ENCODE measurements at regions not wholly inside any gene's neighbourhood (a gene's known extent, or its start where the extent isn't known, plus 50 kb on each side); places are given as distances from the start of the nearest gene placed in this dataset.
"Not testable (repeated sequence)": the region's sequence is repeated elsewhere in the genome, so short reads cannot be mapped to it uniquely, and the experiment has no call there.

DNA sequence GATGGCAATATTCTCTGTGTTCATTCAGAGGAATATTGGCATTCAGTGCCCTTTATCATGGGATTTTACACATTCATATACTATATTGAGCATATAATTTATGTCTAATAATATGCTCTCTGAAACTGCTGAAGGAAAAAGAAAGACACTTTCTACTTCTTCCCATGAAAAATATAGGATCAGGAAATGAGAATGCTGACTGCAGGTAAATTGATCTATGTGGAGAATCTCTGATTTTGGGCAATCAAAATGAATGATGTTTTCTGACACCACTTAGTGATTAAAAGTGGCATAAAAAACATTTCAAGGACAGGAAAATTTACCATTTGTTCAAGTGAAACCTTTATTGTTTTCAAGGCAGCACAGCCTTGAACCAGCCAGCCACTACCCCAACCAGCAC is 260.1 kb upstream of the STXBP5 start:
- no peak for DNase-seq

GRCh38 chr6:146944809-146945208 is 259.4 kb upstream of the STXBP5 start:
- no peak for DNase-seq

DNA sequence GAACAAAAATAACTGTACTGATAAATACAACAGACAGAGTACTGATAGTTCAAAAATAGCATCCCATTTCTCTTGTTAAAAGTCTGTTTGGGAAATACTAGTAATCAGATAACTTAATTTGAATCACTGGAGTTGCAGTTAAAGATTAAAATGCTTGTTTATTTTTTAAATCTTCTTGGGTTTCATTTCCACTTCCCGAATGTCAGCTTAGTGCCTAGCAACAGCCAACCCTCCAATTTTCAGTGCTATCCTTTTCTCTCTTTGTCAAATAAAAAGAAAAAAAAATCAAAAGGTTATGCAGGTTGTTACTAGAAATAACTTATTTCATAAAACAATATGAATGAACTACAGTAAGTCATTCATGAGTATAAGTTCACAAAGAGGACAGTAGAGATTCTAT is 257.7 kb upstream of the STXBP5 start:
- no peak for DNase-seq

DNA sequence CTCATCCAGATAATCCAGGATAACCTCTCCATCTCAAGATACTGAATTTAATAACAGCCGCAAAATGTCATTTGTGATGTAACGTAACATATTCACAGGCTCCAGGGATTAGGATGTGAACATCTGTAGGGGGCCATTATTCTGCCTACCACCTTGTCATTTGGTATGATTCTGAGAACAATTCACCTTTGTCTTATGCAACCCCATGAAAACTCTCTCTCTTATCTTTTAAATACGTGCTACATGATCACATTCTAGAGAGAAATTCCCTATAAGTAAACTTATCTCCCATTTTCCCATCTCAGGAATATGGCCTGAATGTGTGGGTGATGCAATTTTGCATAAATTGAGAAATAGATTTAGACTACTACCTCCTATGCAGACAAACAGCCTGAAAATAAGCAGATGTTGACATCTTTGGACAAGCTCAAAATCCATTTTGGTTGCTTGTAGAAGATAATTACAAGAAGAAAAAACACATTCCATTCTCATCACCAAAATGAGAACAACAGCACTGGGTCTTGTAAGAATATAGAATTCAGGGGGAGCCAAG is 255.4 kb upstream of the STXBP5 start:
- no peak for DNase-seq

- DNase-seq, result no peak
Measured at GRCh38 chr6:146949425-146949824, 254.8 kb upstream of the STXBP5 start.

- DNase-seq, result no peak
Measured at GRCh38 chr6:146950351-146950835, 253.8 kb upstream of the STXBP5 start.

DNA sequence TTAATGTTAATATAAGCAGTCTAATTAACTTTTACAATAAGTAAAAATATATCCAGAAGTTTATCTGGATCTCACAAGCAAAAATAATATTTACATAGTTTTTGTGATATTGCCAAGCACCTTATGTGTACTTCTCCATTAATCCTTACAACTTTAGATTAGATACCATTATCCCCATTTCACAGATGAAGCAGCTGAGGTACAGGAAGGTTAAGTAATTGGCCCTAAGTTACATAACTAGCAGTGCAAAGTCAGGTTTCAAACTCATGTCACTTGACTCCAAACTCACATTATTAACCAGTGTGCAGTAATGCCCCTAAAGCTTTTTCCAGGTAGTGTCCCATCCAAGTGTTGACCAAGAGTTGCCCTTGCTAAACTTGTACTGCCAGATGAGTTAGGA is 248.6 kb upstream of the STXBP5 start:
- no peak for DNase-seq

DNA sequence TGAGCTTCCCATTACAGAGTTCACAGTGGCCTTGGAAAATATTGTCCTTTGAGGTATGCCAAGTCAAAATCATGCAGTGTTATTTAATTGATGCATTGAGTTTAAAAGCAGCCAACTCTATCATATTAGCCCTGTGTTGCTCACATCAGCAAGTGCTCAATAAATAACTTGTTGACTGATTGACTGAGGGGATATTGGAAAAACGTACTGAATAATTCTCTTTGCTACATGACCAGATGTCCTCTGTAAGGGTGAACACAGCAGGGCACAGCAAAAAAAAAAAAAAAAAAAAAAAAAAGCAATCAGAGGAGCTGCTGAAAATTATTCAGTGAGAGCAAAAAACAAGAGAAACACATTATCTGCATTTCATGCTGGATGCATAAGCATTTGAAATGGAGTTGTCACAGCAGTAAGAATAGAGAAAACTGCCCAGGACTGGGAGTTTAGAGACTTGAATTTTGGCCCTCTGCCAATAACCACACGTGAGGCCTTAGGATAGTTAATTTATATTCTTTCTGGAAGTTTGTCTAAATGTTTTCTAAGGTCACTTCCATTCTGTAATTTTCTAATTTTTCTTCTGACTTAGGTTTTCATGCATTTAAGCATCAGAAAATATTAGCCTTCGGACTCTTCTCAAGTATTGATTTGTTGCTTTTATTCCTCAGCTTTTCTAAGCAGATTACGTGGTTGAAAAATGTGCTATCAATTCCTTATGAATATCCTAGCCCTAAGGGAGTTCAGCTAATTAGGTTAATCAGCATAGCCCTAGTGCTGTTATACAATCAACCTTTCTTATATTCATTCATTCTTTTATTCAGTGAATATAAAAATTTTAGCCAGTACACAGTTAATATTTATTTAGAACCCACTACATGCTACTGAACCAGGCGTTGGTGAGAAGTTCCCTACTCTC is 246.8 kb upstream of the STXBP5 start:
- DNase-seq, result no peak

DNA sequence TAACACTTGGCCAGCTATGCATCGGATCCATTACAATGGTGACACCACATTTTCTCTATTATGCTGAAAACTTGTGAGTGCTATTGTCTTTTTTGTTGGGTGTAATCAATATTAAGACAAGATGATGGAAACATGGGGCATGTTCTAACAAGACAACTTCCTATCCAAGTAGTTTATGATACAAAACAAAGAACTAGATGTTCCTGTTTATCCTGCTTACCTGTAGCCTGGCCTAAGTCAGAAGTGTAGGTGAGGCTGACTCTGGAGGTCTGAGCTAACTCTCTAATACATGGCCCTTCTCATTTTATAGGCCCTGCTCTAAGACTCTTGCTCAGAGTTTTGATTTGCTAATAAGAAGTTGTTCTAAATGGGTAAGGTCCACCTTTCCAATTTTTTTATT is 242.4 kb upstream of the STXBP5 start:
- no peak for DNase-seq

GRCh38 chr6:146962329-146962728 is 241.9 kb upstream of the STXBP5 start:
- DNase-seq, result no peak

DNA sequence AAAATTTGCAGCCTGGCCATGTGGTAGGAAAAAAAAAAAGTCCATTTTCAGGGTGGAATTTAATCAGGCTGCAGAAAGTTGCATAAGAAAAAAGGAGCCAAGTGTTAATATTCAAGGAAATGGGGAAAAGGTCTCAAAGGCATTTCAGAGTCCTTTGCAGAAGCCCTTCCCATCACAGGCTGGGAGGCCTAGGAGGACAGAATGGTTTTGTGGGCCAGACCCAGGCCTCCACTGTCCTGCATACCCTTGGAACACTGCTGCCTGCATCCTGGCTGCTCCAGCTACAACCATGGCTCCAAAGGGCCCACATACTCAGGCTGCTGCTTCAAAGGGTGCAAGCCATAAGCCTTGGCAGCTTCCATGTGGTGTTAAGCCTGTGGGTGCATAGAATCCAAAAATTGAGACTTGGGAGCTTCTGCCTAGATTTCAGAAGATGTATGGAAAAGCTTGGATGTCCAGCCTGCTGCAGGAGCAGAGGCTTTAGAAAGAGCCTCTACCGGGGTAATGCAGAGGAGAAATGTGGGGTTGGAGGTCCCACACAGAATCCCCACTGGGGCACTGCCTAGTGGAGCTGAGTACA is 239.0 kb upstream of the STXBP5 start:
- DNase-seq, result no peak

DNA sequence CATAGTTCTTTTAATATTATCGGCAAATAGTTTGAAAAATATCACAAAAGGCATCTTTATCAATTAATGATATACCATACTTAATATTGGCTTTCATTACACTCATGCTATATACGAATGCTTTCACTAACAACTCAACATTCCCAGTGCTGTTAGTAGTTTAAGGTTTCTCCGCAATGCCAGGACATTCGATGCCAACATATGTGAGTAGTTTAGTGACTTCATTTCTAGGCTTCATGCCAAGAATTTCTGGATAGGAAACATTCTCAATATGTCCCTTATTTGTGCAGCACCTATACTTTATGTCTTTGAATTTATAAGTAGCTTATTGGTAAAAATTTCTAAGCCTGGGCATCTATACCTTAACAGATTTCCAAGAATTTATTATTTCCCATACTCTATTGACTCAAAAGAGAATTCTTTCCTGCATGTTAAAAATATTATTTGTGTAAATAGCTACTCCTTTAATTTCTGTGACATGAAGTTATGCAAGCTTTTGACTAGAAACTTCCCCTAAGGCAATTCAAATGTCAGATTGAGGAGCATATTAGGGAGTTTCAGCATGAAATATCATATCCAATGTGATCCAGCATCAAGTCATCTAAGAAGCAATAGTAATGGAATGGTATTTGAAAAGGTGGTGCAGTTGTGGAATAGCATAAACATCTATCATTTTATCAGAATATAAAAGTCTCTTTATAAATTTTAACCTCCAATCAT is 236.0 kb upstream of the STXBP5 start:
- DNase-seq, result peak; percentile 18

DNA sequence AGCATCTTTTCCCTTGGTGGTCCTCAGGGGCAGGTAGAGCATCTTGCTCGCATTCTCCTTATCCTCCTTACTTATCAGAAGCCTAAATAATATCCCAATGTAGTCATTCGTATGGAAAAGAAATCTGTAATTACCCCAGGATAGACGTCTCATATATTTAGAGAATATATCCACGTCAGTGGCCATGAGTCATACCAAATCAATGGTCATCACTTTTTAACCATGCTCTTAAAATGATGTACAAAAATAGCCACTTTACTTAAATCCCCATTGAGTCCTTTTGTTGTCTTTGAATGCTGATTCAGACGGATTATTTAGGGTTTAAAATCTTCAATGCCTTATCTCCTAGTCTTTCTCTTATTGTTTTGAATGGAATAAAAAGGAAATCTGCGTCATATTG is 231.7 kb upstream of the STXBP5 start:
- no peak for DNase-seq

GRCh38 chr6:146974351-146974750 is 229.9 kb upstream of the STXBP5 start:
- no peak for DNase-seq

DNA sequence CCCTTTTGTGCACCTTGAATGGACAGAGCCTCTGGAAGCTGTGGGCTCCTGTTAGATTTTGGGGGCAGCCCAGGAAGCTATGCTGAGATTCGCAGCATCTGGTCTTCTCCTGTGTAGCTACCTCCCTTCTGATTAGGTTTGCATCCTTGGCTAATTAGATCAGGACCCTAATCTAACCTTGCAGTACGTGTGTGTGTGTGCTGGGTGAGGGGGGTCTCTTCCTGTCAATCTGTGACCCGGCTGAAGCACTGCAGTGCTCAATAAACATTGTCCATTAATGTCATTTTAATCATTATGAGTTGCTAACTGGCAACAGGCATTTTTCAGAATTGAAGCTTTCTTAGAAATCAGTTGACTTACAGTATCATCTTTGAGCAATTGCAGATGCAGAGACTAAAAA is 229.1 kb upstream of the STXBP5 start:
- no peak for DNase-seq

GRCh38 chr6:146980900-146981329 is 223.3 kb upstream of the STXBP5 start:
- DNase-seq, result no peak

DNA sequence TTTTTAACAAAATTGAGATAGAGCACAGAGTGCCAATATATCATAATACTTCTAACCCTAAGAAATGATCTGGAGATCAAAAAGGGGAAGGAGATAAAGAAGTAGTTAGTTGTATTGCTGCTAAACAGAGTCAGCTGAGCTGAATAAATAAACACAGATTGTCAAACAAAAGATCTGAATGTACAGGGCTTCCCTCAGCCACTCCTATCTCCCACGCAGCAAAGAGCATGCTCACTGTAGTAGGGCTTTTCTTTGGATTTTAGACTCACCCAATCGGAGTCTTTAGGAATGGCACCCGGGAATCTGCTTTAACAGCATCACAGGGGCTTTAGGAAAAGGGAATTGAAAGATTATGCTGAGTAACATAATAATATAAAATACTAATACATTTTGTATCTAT is 222.2 kb upstream of the STXBP5 start:
- no peak for DNase-seq

- DNase-seq, result no peak
Measured at GRCh38 chr6:146984251-146984924, 219.8 kb upstream of the STXBP5 start.

DNA sequence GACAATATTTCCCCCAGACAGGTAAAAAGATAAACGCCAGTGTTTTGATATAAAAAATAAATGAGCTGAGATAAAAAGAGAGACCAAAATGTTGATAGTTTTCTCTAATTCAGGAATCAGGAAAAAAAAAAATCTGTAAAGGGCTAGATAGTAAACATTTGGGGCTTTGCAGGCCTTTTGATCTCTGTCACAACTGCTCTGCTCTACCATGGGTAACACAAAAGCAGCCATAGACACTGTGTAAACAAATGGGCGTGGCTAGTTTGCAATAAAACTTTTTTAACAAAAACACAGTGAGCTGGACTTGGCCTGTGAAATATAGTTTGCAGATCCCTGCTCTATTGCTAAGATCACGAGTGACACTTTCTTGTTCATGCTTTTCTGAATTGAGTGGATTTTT is 219.1 kb upstream of the STXBP5 start:
- DNase-seq, result no peak

GRCh38 chr6:146985966-146986365 is 218.3 kb upstream of the STXBP5 start:
- DNase-seq, result no peak

GRCh38 chr6:146987938-146988337 is 216.3 kb upstream of the STXBP5 start:
- not testable (repeated sequence) for DNase-seq

DNA sequence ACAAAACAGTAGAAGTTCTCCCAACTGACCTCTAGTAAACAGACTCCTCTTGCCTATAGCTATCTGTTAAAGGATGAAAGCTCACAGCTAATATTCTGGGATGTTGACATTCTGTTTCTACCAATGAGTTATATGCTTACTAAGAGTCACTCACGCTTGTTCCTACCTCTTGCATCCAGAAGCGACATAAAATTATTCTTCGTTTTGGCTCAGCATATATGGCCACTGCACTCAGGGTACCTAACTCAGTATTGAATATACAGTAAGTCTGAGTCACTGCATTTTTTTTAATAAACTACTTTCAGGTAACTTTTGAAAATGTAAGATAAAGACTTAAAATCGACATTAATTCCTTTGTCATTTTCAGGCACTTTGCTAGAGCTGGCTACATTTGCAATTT is 214.4 kb upstream of the STXBP5 start:
- no peak for DNase-seq

DNA sequence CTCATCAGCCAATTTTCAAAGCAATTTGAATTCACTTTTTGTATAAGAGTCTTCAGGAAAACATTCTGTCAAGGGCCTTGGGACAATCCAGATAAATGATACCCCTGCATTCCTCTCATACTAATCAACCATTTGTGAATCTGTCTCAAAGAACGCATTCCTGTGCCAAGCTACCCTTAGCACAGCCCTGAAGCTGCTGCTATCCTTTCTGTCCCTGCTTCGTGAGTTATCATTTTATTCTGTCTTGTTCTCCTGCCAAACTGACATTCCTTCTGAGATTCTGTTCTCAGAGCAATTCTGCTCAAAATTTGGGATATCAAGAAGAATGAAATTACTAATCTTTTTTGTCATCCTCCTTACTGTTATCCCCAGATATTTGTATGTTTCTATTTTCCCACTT is 213.9 kb upstream of the STXBP5 start:
- no peak for DNase-seq

Measured in NCI-H1048 (cell line).